HepG2 (cell line): ENCODE measurements at regions not wholly inside any gene's neighbourhood (a gene's known extent, or its start where the extent isn't known, plus 50 kb on each side); places are given as distances from the start of the nearest gene placed in this dataset.

ENCODE experiments used
- ATAC-seq: fragments of 200-7000 bp; cut with Tn5 transposase; 3 replicates; pipeline ENCODE4 v1.9.1; 2020; ENCODE audit warnings: mild to moderate bottlenecking, moderate library complexity
- BruUV-seq: library from RNA; stranded (reverse); fragments of 400-500 nt; replicated peaks from 2 replicates; lab custom pipeline; 2021; lab: Mats Ljungman, UMichigan
- CTCF ChIA-PET: fragments of 300-600 bp; formaldehyde crosslinking; extraction: SDS; loops from one replicate; lab custom pipeline; 2021; ENCODE audit warnings: low total read pairs, inconsistent platforms, low intra/inter-chr PET ratio; lab: Yijun Ruan, JAX
- POLR2A ChIA-PET: fragments of 350-600 bp; sonication (Branson Sonifier 250); formaldehyde crosslinking; loops from one replicate; lab custom pipeline; 2020; ENCODE audit warnings: antibody characterized with exemption, inconsistent platforms; lab: Yijun Ruan, JAX
- DNase-seq: peaks from one replicate; pipeline ENCODE4 v3.0.0-alpha.2; 2015; ENCODE audit warnings: low spot score
- FAIRE-seq: peaks from 3 replicates; lab custom pipeline; 2011; peaks lifted over from hg19 to GRCh38; lab: Jason Lieb, UNC
- H2AFZ ChIP-seq: one replicate; pipeline ENCODE4 v1.6.1; 2011; ENCODE audit warnings: low read length, inconsistent platforms
- H3K27ac ChIP-seq: fragments of 300-600 bp; 3 replicates; pipeline ENCODE4 v1.8.0; 2011; ENCODE audit warnings: mixed run types, mild to moderate bottlenecking, mixed read lengths, low read length, inconsistent platforms; ENCODE audit not compliant: insufficient read depth; ENCODE audit errors: extremely low read length
- H3K27me3 ChIP-seq, 2 experiments: fragments of 200-600 bp in 1 of 2; 2 replicates in 1 of 2; 3 replicates in 1 of 2; pipeline versions ENCODE4 v1.6.0 to v1.8.0; 2011; ENCODE audit warnings: low read length in 2 of 2, mild to moderate bottlenecking in 2 of 2, moderate library complexity in 2 of 2, inconsistent platforms in 1 of 2; ENCODE audit not compliant: insufficient read depth in 2 of 2, control insufficient read depth in 1 of 2
- H3K36me3 ChIP-seq, 2 experiments: fragments of 200-600 bp in 1 of 2; replicated peaks in 1 of 2; 2 replicates in 1 of 2; 3 replicates in 1 of 2; pipeline versions ENCODE4 v1.5.1 to v1.8.0; 2011; ENCODE audit warnings: low read length in 2 of 2, inconsistent platforms in 1 of 2; ENCODE audit not compliant: insufficient read depth in 2 of 2, control insufficient read depth in 1 of 2
- H3K4me1 ChIP-seq: 2 replicates; pipeline ENCODE4 v1.5.1; 2012; ENCODE audit warnings: low read length, inconsistent platforms; ENCODE audit not compliant: insufficient read depth
- H3K4me2 ChIP-seq: 2 replicates; pipeline ENCODE4 v1.6.0; 2011; ENCODE audit warnings: low read depth, low read length, inconsistent platforms
- H3K4me3 ChIP-seq, 3 experiments: fragments of 200-600 bp in 1 of 3; sonication (generic), shearing (Covaris generic) in 1 of 3; replicated peaks in 1 of 3; 2 replicates each; pipeline ENCODE4 v1.5.1; 2011 to 2016; ENCODE audit warnings: low read length in 3 of 3, inconsistent platforms in 2 of 3, low read depth in 2 of 3, mild to moderate bottlenecking in 2 of 3, control low read depth in 1 of 3, mixed read lengths in 1 of 3; ENCODE audit not compliant: insufficient read depth in 1 of 3
- H3K79me2 ChIP-seq: one replicate; pipeline ENCODE4 v1.6.1; 2011; ENCODE audit warnings: low read length, inconsistent platforms; ENCODE audit not compliant: insufficient read depth
- H3K9ac ChIP-seq: 2 replicates; pipeline ENCODE4 v1.6.0; 2011; ENCODE audit warnings: mild to moderate bottlenecking, low read depth, low read length, inconsistent platforms; ENCODE audit not compliant: insufficient read depth
- H3K9me3 ChIP-seq: 2 replicates; pipeline ENCODE4 v1.5.1; 2012; ENCODE audit warnings: mild to moderate bottlenecking, low read length
- H4K20me1 ChIP-seq: 2 replicates; pipeline ENCODE4 v1.6.0; 2011; ENCODE audit warnings: inconsistent platforms, mild to moderate bottlenecking, low read length, moderate library complexity; ENCODE audit not compliant: insufficient read depth
- CREB3 ChIP-seq: sonication (generic); formaldehyde crosslinking; IDR thresholded peaks from 2 replicates; pipeline ENCODE4 v1.5.0; 2020; ENCODE audit warnings: missing genetic modification reagents
- IRF1 ChIP-seq: sonication (generic); formaldehyde crosslinking; IDR thresholded peaks from 2 replicates; pipeline ENCODE4 v1.4.0; 2020; ENCODE audit warnings: low read depth, mild to moderate bottlenecking, missing genetic modification reagents
- MATR3 ChIP-seq: sonication (generic); formaldehyde crosslinking; IDR thresholded peaks from 2 replicates; pipeline ENCODE4 v1.4.0; 2020; ENCODE audit warnings: missing genetic modification reagents
- MAX ChIP-seq: IDR thresholded peaks from 2 replicates; pipeline ENCODE4 v1.6.1; 2012; ENCODE audit warnings: inconsistent platforms
- NFIC ChIP-seq: IDR thresholded peaks from 2 replicates; pipeline ENCODE4 v1.6.1; 2012; ENCODE audit warnings: mild to moderate bottlenecking, low read length, inconsistent platforms
- NR0B2 ChIP-seq: sonication (generic); formaldehyde crosslinking; IDR thresholded peaks from 2 replicates; pipeline ENCODE4 v1.4.0; 2020; ENCODE audit warnings: mild to moderate bottlenecking, missing genetic modification reagents
- PBX3 ChIP-seq: sonication (generic); formaldehyde crosslinking; IDR thresholded peaks from 2 replicates; pipeline ENCODE4 v1.8.1; 2023; ENCODE audit warnings: missing genetic modification reagents, inconsistent platforms, borderline replicate concordance
- SAFB2 ChIP-seq: sonication (generic); formaldehyde crosslinking; IDR thresholded peaks from 2 replicates; pipeline ENCODE4 v1.5.1; 2020; ENCODE audit warnings: missing genetic modification reagents, low read depth, mild to moderate bottlenecking, borderline replicate concordance
- USF2 ChIP-seq, 2 experiments: sonication (generic) in 1 of 2; formaldehyde crosslinking in 1 of 2; IDR thresholded peaks; 2 replicates each; pipeline versions ENCODE4 v1.5.1 to v1.6.1; 2011 to 2020; ENCODE audit warnings: borderline replicate concordance in 1 of 2, low read depth in 1 of 2, low read length in 1 of 2, mild to moderate bottlenecking in 1 of 2, missing genetic modification reagents in 1 of 2, moderate library complexity in 1 of 2
- ZNF124 ChIP-seq: sonication (generic); formaldehyde crosslinking; IDR thresholded peaks from 2 replicates; pipeline ENCODE4 v1.4.0; 2020; ENCODE audit warnings: missing genetic modification reagents
- ZNF510 ChIP-seq: sonication (generic); formaldehyde crosslinking; IDR thresholded peaks from 2 replicates; pipeline ENCODE4 v1.4.0; 2020; ENCODE audit warnings: low read depth, mild to moderate bottlenecking, missing genetic modification reagents
- ZNF597 ChIP-seq: sonication (generic); formaldehyde crosslinking; IDR thresholded peaks from 2 replicates; pipeline ENCODE4 v1.5.0; 2020; ENCODE audit warnings: missing genetic modification reagents
- ZSCAN5A ChIP-seq: sonication (generic); formaldehyde crosslinking; IDR thresholded peaks from 2 replicates; pipeline ENCODE4 v1.8.0; 2022; ENCODE audit warnings: mild to moderate bottlenecking, missing genetic modification reagents, borderline replicate concordance
- WGBS: methylation state at CpG from one replicate; pipeline ENCODE4 v1.1.6; 2017; ENCODE audit warnings: low lambda C conversion rate; 5-methylcytosine and 5-hydroxymethylcytosine counted together
- in situ Hi-C: cut with HindIII; loops from 2 replicates; pipeline ENCODE4 v1.10.0; 2017; ENCODE audit warnings: low pct_unique_long_range_greater_than_20kb; ENCODE audit not compliant: extremely low pct_ligation_motif_present
- intact Hi-C: fragments of 100-400 bp; cut with micrococcal nuclease; formaldehyde crosslinking; loops from one replicate; pipeline ENCODE4 v1.10.0; 2022; ENCODE audit not compliant: unreplicated experiment

- TF ChIP-seq ZSCAN5A (no peak), SAFB2 (no peak), MAX (no peak), IRF1 (CRISPR knock-in tag) (no peak), ZNF597 (CRISPR knock-in tag) (no peak)
These were observed 166.3 kb upstream of the PMEPA1 start (continued) for GRCh38 chr20:57876163-57876562.

- ChIA-PET POLR2A (no interaction called here), CTCF (no interaction called here)
- Histone ChIP-seq H3K4me1 (no peaks in the 10 kb centered on the region), H3K4me3 (no peak overlapping the region), H2AFZ (no peak overlapping the region), H3K27ac (no peak overlapping the region), H3K9me3 (no peaks in the 10 kb centered on the region), H3K4me2 (no peak overlapping the region), H4K20me1 (no peaks in the 10 kb centered on the region), H3K27me3 (peaks cover 11 to 63% of the 10 kb centered on the region in 2 experiments; a peak in 4 of 5 replicates), H3K36me3 (no peaks in the 10 kb centered on the region), H3K79me2 (no peaks in the 10 kb centered on the region), H3K9ac (no peak overlapping the region)
- ATAC-seq: no peak
- no TSS peak for BruUV-seq
- no peak for DNase-seq
- intact Hi-C loops: no loop called here
- FAIRE-seq: no peak
- in situ Hi-C loops: no loop called here
- WGBS: 8% methylated on average over 7 of the region's 7 CpGs
- TF ChIP-seq PBX3 (no peak), NFIC (no peak), NR0B2 (CRISPR knock-in tag) (no peak), MATR3 (CRISPR knock-in tag) (no peak), ZNF510 (CRISPR knock-in tag) (no peak), USF2 (IDR thresholded peaks at IDR 0.05; ENCODE audit: low read depth, low read length) (no peak), USF2 (CRISPR knock-in tag; IDR thresholded peaks at IDR 0.05; ENCODE audit: borderline replicate concordance) (no peak), ZNF124 (no peak), CREB3 (CRISPR knock-in tag) (no peak)
These were observed 164.3 kb upstream of the PMEPA1 start for GRCh38 chr20:57874141-57874540.
